ENCODE measurements at regions not wholly inside any gene's neighbourhood (a gene's known extent, or its start where the extent isn't known, plus 50 kb on each side); places are given as distances from the start of the nearest gene placed in this dataset.
"Not testable (repeated sequence)": the region's sequence is repeated elsewhere in the genome, so short reads cannot be mapped to it uniquely, and the experiment has no call there.

- H2AFZ ChIP-seq (ENCODE audit: low read depth, low read length, poor library complexity, severe bottlenecking); intact Hi-C loops (cut with micrococcal nuclease); BruUV-seq (replicated peaks); RAD21 ChIA-PET (ENCODE audit: low non-redundant PET in 1 of 2, low total read pairs in 2 of 2, uncharacterized antibody in 2 of 2, unreplicated experiment in 2 of 2); POLR2A ChIA-PET; H3K9me2 ChIP-seq (ENCODE audit: insufficient read depth); CTCF ChIA-PET; H3K4me1 ChIP-seq (ENCODE audit: control insufficient read depth in 1 of 2, insufficient read depth in 2 of 2, low read length in 2 of 2); ATAC-seq; H3K4me2 ChIP-seq (ENCODE audit: low read length); H3K9ac ChIP-seq (ENCODE audit: low read length); H3K36me3 ChIP-seq (ENCODE audit: control insufficient read depth in 1 of 2, insufficient read depth in 2 of 2, low read length in 2 of 2); H3K27me3 ChIP-seq (ENCODE audit: insufficient read depth, low read length); H3K4me3 ChIP-seq (replicated peaks in 1 of 2; ENCODE audit: low read depth in 1 of 2, low read length in 2 of 2); DNase-seq (ENCODE audit: low read depth, low spot score); H3K9me3 ChIP-seq (ENCODE audit: control insufficient read depth in 1 of 2, insufficient read depth in 1 of 2, low read depth in 1 of 2, low read length in 2 of 2); H4K20me1 ChIP-seq (ENCODE audit: insufficient read depth); H3K27ac ChIP-seq (ENCODE audit: low read depth, low read length); H3K79me2 ChIP-seq (ENCODE audit: insufficient read depth, low read length): not testable (repeated sequence)
Observed at GRCh38 chr15:36047018-36047716, 501.2 kb upstream of the DPH6 start.

GRCh38 chr15:36050899-36051298, 504.9 kb upstream of the DPH6 start:
- Histone ChIP-seq H2AFZ (ENCODE audit: low read depth, low read length, poor library complexity, severe bottlenecking) (no peak overlapping the region), H3K4me1 (ENCODE audit: control insufficient read depth in 1 of 2, insufficient read depth in 2 of 2, low read length in 2 of 2) (no peaks in the 10 kb centered on the region), H3K9me3 (ENCODE audit: control insufficient read depth in 1 of 2, insufficient read depth in 1 of 2, low read depth in 1 of 2, low read length in 2 of 2) (no peaks in the 10 kb centered on the region), H3K36me3 (ENCODE audit: control insufficient read depth in 1 of 2, insufficient read depth in 2 of 2, low read length in 2 of 2) (no peaks in the 10 kb centered on the region), H3K4me2 (ENCODE audit: low read length) (no peak overlapping the region), H3K9me2 (ENCODE audit: insufficient read depth) (no peaks in the 10 kb centered on the region), H3K27ac (ENCODE audit: low read depth, low read length) (no peak overlapping the region), H3K27me3 (ENCODE audit: insufficient read depth, low read length) (no peaks in the 10 kb centered on the region), H3K9ac (ENCODE audit: low read length) (no peak overlapping the region), H3K79me2 (ENCODE audit: insufficient read depth, low read length) (no peaks in the 10 kb centered on the region), H4K20me1 (ENCODE audit: insufficient read depth) (no peaks in the 10 kb centered on the region), H3K4me3 (replicated peaks in 1 of 2; ENCODE audit: low read depth in 1 of 2, low read length in 2 of 2) (no peak overlapping the region)
- ChIA-PET RAD21 (ENCODE audit: low non-redundant PET in 1 of 2, low total read pairs in 2 of 2, uncharacterized antibody in 2 of 2, unreplicated experiment in 2 of 2) (interaction anchor here in 1 of 2 experiments (0.7 kb wide), 1 partner anchor 1083 kb away, joined by 3 read pairs; no protein-coding TSS in a partner anchor), CTCF (no interaction called here), POLR2A (no interaction called here)
- intact Hi-C loops (cut with micrococcal nuclease), result no loop called here
- DNase-seq (ENCODE audit: low read depth, low spot score) (no peak), ATAC-seq (no peak)
- BruUV-seq (replicated peaks), result no TSS peak
- TF ChIP-seq ZNF274 (IDR thresholded peaks at IDR 0.05; ENCODE audit: low read depth, low read length) (no peak), RAD21 (IDR thresholded peaks at IDR 0.05; ENCODE audit: low read depth) (0 out of 2 replicates have a peak, but pooled peaks have one; percentile 4), SP1 (IDR thresholded peaks at IDR 0.05; ENCODE audit: low read depth) (no peak), JUND (IDR thresholded peaks at IDR 0.05) (no peak)

Measured in HCT116 (cell line).